ENCODE measurements at regions not wholly inside any gene's neighbourhood (a gene's known extent, or its start where the extent isn't known, plus 50 kb on each side); places are given as distances from the start of the nearest gene placed in this dataset.

DNA sequence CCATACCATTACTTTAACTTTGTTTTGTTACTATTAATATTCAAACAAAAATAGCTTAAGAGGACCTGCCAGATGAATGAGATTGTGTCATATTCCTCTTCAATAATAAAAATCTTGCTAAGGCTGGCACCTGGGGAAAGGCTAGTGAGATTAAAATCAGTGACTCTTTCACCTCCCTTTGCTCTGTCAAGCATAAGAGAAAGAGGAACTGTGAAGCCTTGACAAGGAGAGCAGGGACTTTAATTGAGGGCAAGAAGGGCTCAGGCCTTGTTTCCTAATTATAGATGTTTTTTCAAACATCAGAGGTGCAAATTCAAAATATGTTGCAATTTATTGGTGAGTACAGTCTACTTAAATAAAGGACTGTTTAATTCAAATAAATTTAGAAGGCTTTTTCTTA, 91.7 kb downstream of the SPATA31D1 start:
- TF ChIP-seq, protein P1, sequence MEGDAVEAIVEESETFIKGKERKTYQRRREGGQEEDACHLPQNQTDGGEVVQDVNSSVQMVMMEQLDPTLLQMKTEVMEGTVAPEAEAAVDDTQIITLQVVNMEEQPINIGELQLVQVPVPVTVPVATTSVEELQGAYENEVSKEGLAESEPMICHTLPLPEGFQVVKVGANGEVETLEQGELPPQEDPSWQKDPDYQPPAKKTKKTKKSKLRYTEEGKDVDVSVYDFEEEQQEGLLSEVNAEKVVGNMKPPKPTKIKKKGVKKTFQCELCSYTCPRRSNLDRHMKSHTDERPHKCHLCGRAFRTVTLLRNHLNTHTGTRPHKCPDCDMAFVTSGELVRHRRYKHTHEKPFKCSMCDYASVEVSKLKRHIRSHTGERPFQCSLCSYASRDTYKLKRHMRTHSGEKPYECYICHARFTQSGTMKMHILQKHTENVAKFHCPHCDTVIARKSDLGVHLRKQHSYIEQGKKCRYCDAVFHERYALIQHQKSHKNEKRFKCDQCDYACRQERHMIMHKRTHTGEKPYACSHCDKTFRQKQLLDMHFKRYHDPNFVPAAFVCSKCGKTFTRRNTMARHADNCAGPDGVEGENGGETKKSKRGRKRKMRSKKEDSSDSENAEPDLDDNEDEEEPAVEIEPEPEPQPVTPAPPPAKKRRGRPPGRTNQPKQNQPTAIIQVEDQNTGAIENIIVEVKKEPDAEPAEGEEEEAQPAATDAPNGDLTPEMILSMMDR (IDR thresholded peaks at IDR 0.05), result no peak
- TF ChIP-seq POLR2A (IDR thresholded peaks at IDR 0.05), result no peak

Data from lower leg skin (tissue), 3 donors.